HCT116 (cell line): ENCODE measurements at regions not wholly inside any gene's neighbourhood (a gene's known extent, or its start where the extent isn't known, plus 50 kb on each side); places are given as distances from the start of the nearest gene placed in this dataset.

Source experiments
- ATAC-seq: fragments of 200-7000 bp; cut with Tn5 transposase; 2 replicates; pipeline ENCODE4 v1.9.1; 2020; ENCODE audit warnings: mild to moderate bottlenecking, moderate library complexity
- BruUV-seq: library from RNA; stranded (reverse); fragments of 400-500 nt; replicated peaks from 2 replicates; lab custom pipeline; 2021; lab: Mats Ljungman, UMichigan
- CTCF ChIA-PET: fragments of 300-600 bp; sonication (Branson Sonifier 250); formaldehyde crosslinking; loops from one replicate; lab custom pipeline; 2021; ENCODE audit warnings: antibody characterized with exemption; lab: Charles Lee
- POLR2A ChIA-PET: fragments of 300-600, 350-600 bp; sonication (Branson Sonifier 250); formaldehyde crosslinking; loops from one replicate; lab custom pipeline; 2021; ENCODE audit warnings: antibody characterized with exemption; lab: Charles Lee
- RAD21 ChIA-PET, 2 experiments: fragments of 300-600 bp; sonication (Branson Sonifier 250); formaldehyde crosslinking; loops; one replicate each; lab custom pipeline; 2023; ENCODE audit warnings: low total read pairs in 2 of 2; ENCODE audit not compliant: uncharacterized antibody in 2 of 2, unreplicated experiment in 2 of 2, low non-redundant PET in 1 of 2; lab: Charles Lee
- DNase-seq: peaks from one replicate; pipeline ENCODE4 v3.0.0-alpha.2; 2010; ENCODE audit warnings: low read depth, low spot score
- H2AFZ ChIP-seq: fragments of 200-600 bp; shearing (Covaris generic), sonication (generic); 2 replicates; pipeline ENCODE4 v1.6.1; 2017; ENCODE audit warnings: low read depth, mixed run types, mixed read lengths, antibody characterized with exemption, low read length; ENCODE audit not compliant: poor library complexity, severe bottlenecking
- H3K27ac ChIP-seq: 2 replicates; pipeline ENCODE4 v1.5.1; 2012; ENCODE audit warnings: low read depth, low read length
- H3K27me3 ChIP-seq: fragments of 200-600 bp; sonication (generic); 2 replicates; pipeline ENCODE4 v1.6.1; 2016; ENCODE audit warnings: mixed run types, low read length, mixed read lengths; ENCODE audit not compliant: insufficient read depth
- H3K36me3 ChIP-seq, 2 experiments: fragments of 200-500 bp in 1 of 2; fragments of 200-600 bp in 1 of 2; sonication (Bioruptor generic) in 1 of 2; sonication (generic) in 1 of 2; 2 replicates each; pipeline versions ENCODE4 v1.5.1 to v1.6.1; 2014 to 2016; ENCODE audit warnings: low read length in 2 of 2, inconsistent platforms in 1 of 2, mixed read lengths in 1 of 2, mixed run types in 1 of 2; ENCODE audit not compliant: insufficient read depth in 2 of 2, control insufficient read depth in 1 of 2
- H3K4me1 ChIP-seq, 2 experiments: fragments of 200-600 bp in 1 of 2; sonication (generic) in 1 of 2; 2 replicates each; pipeline versions ENCODE4 v1.5.1 to v1.6.1; 2012 to 2017; ENCODE audit warnings: low read length in 2 of 2, inconsistent platforms in 1 of 2, mild to moderate bottlenecking in 1 of 2, mixed read lengths in 1 of 2, mixed run types in 1 of 2, moderate library complexity in 1 of 2; ENCODE audit not compliant: insufficient read depth in 2 of 2, control insufficient read depth in 1 of 2
- H3K4me2 ChIP-seq: fragments of 200-600 bp; sonication (generic); 2 replicates; pipeline ENCODE4 v1.6.1; 2017; ENCODE audit warnings: mixed run types, low read length, mixed read lengths
- H3K4me3 ChIP-seq, 2 experiments: fragments of 200-600 bp in 1 of 2; sonication (generic) in 1 of 2; replicated peaks in 1 of 2; 2 replicates each; pipeline ENCODE4 v1.5.1; 2011 to 2016; ENCODE audit warnings: low read length in 2 of 2, control low read depth in 1 of 2, low read depth in 1 of 2, mild to moderate bottlenecking in 1 of 2, mixed read lengths in 1 of 2, mixed run types in 1 of 2
- H3K79me2 ChIP-seq: fragments of 200-600 bp; sonication (generic); 2 replicates; pipeline ENCODE4 v1.6.1; 2017; ENCODE audit warnings: mild to moderate bottlenecking, mixed run types, low read length, moderate library complexity, mixed read lengths; ENCODE audit not compliant: insufficient read depth
- H3K9ac ChIP-seq: fragments of 200-600 bp; sonication (generic); 2 replicates; pipeline ENCODE4 v1.6.1; 2016; ENCODE audit warnings: low read length, mixed read lengths
- H3K9me2 ChIP-seq: fragments of 200-600 bp; sonication (generic), shearing (Covaris generic); 2 replicates; pipeline ENCODE4 v1.6.1; 2017; ENCODE audit warnings: mixed run types, mild to moderate bottlenecking, moderate library complexity; ENCODE audit not compliant: insufficient read depth
- H3K9me3 ChIP-seq, 2 experiments: fragments of 200-500 bp in 1 of 2; fragments of 200-600 bp in 1 of 2; sonication (Bioruptor generic) in 1 of 2; sonication (generic) in 1 of 2; 2 replicates each; pipeline ENCODE4 v1.6.1; 2014 to 2017; ENCODE audit warnings: low read length in 2 of 2, mixed read lengths in 2 of 2, inconsistent platforms in 1 of 2, low read depth in 1 of 2, mild to moderate bottlenecking in 1 of 2, mixed run types in 1 of 2, moderate library complexity in 1 of 2; ENCODE audit not compliant: control insufficient read depth in 1 of 2, insufficient read depth in 1 of 2
- H4K20me1 ChIP-seq: fragments of 200-600 bp; sonication (generic), shearing (Covaris generic); 2 replicates; pipeline ENCODE4 v1.6.1; 2017; ENCODE audit warnings: mixed run types, mild to moderate bottlenecking, moderate library complexity; ENCODE audit not compliant: insufficient read depth
- CBX3 ChIP-seq: IDR thresholded peaks from 2 replicates; pipeline ENCODE4 v1.6.1; 2012; ENCODE audit warnings: low read depth
- ELF1 ChIP-seq: IDR thresholded peaks from 2 replicates; pipeline ENCODE4 v1.6.1; 2012; ENCODE audit warnings: low read depth, borderline replicate concordance
- EZH2 ChIP-seq: fragments of 200-600 bp; sonication (generic); IDR thresholded peaks from 2 replicates; pipeline ENCODE4 v1.6.1; 2017; ENCODE audit warnings: antibody characterized with exemption, mixed run types
- FOSL1 ChIP-seq: IDR thresholded peaks from 2 replicates; pipeline ENCODE4 v1.6.1; 2012; ENCODE audit warnings: low read depth
- RAD21 ChIP-seq: IDR thresholded peaks from 2 replicates; pipeline ENCODE4 v1.6.1; 2012; ENCODE audit warnings: low read depth, mild to moderate bottlenecking
- ZFX ChIP-seq: fragments of 450-650 bp; IDR thresholded peaks from 2 replicates; pipeline ENCODE4 v1.6.1; 2017
- ZNF274 ChIP-seq: fragments of 200-500 bp; sonication (Bioruptor generic); IDR thresholded peaks from 2 replicates; pipeline ENCODE4 v1.6.1; 2014; ENCODE audit warnings: mild to moderate bottlenecking, low read depth, low read length, inconsistent platforms
- intact Hi-C: fragments of 100-400 bp; cut with micrococcal nuclease; formaldehyde crosslinking; loops from 2 replicates; pipeline ENCODE4 v1.10.0; 2022
- TF ChIP-seq, protein P1 (sequence below): IDR thresholded peaks from 2 replicates; pipeline ENCODE4 v1.6.1; 2011; ENCODE audit warnings: mild to moderate bottlenecking, low read length, moderate library complexity; ENCODE audit not compliant: insufficient replicate concordance; ENCODE audit errors: extremely low read depth
- TF ChIP-seq, protein P2 (sequence below): IDR thresholded peaks from 2 replicates; pipeline ENCODE4 v1.6.1; 2012
- TF ChIP-seq, protein P3 (sequence below): IDR thresholded peaks from 2 replicates; pipeline ENCODE4 v1.6.1; 2012
- TF ChIP-seq, protein P4 (sequence below), 3 experiments: fragments of 200-600 bp in 1 of 3; sonication (generic) in 1 of 3; IDR thresholded peaks in 2 of 3; conservative IDR thresholded peaks in 1 of 3; 2 replicates each; pipeline ENCODE4 v1.5.1; 2012 to 2017; ENCODE audit warnings: low read depth in 2 of 3, low read length in 2 of 3, antibody characterized with exemption in 1 of 3, borderline replicate concordance in 1 of 3, control low read depth in 1 of 3, mild to moderate bottlenecking in 1 of 3, mixed read lengths in 1 of 3, mixed run types in 1 of 3, moderate library complexity in 1 of 3; ENCODE audit not compliant: insufficient read depth in 1 of 3

DNA sequence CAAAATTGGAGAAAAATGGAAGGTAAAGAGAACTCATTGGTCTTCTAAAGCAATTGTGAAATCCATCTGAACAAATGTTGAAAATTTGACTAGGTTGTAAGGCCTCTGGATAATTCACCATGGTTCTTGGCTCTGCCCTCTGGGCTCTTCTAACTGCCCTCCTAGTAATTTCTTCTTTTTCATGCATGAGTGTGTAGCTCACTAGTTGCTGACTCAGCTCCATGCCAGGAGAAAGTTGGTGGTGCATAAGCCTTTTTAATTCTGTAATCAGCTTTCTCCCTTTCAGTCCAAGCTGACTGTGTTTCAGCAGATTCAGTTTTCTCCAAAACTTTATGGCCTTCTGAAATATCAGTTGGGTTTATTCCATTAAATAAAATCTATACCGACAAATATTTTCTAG is 877.8 kb upstream of the ATXN7L3B start:
- ATAC-seq = no peak
- H3K79me2 ChIP-seq = no peaks in the 10 kb centered on the region
- H4K20me1 ChIP-seq = no peaks in the 10 kb centered on the region
- no peak overlapping the region for H3K27ac ChIP-seq
- no peaks in the 10 kb centered on the region for H3K27me3 ChIP-seq
- CTCF ChIA-PET = no interaction called here
- H3K4me1 ChIP-seq = no peaks in the 10 kb centered on the region
- H3K4me3 ChIP-seq = no peak overlapping the region
- TF ChIP-seq RAD21 = no peak
- TF ChIP-seq, all 23 proteins: peak for 0
- Histone ChIP-seq H3K36me3 (no peaks in the 10 kb centered on the region), H3K4me2 (no peak overlapping the region), H3K9me2 (no peaks in the 10 kb centered on the region), H3K9ac (no peak overlapping the region), H3K9me3 (no peaks in the 10 kb centered on the region), H2AFZ (no peak overlapping the region)
- ChIA-PET POLR2A (no interaction called here), RAD21 (no interaction called here)
- intact Hi-C loops = loop anchor here (5.0 kb wide), 1 partner anchor 1313 kb away; no protein-coding TSS in a partner anchor
- no TSS peak for BruUV-seq
- no peak for DNase-seq

DNA sequence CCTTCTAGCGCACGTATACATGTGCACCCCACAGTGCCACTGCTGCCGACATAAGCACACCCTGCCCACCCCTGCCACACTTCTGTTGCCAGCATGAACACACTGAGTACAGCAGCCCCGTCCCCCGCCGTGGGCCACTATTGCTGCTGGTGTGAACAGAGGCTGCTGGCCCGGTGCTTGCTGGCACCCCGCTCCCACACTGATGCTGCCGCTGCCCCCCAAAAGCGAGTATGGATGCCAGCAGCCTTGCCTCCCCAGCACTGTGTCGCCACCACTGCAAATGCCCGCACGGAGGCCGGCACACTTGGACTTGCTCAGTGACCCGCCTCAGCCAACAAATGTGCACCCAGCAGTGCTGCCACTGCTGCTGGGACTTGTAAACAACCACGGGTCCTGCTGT is 872.4 kb upstream of the ATXN7L3B start:
- BruUV-seq = no TSS peak
- Histone ChIP-seq H3K9me2 (no peaks in the 10 kb centered on the region), H3K27ac (no peak overlapping the region), H3K4me3 (no peak overlapping the region), H3K36me3 (no peaks in the 10 kb centered on the region), H3K4me2 (no peak overlapping the region), H4K20me1 (no peaks in the 10 kb centered on the region), H3K9ac (no peak overlapping the region), H3K9me3 (no peaks in the 10 kb centered on the region), H3K79me2 (no peaks in the 10 kb centered on the region), H3K4me1 (no peaks in the 10 kb centered on the region), H2AFZ (no peak overlapping the region), H3K27me3 (no peaks in the 10 kb centered on the region)
- intact Hi-C loops = no loop called here
- DNase-seq (no peak), ATAC-seq (no peak)
- no peak for TF ChIP-seq FOSL1
- TF ChIP-seq EZH2 = no peak
- no peak for TF ChIP-seq ZFX
- TF ChIP-seq ELF1 = no peak
- TF ChIP-seq, protein P1, sequence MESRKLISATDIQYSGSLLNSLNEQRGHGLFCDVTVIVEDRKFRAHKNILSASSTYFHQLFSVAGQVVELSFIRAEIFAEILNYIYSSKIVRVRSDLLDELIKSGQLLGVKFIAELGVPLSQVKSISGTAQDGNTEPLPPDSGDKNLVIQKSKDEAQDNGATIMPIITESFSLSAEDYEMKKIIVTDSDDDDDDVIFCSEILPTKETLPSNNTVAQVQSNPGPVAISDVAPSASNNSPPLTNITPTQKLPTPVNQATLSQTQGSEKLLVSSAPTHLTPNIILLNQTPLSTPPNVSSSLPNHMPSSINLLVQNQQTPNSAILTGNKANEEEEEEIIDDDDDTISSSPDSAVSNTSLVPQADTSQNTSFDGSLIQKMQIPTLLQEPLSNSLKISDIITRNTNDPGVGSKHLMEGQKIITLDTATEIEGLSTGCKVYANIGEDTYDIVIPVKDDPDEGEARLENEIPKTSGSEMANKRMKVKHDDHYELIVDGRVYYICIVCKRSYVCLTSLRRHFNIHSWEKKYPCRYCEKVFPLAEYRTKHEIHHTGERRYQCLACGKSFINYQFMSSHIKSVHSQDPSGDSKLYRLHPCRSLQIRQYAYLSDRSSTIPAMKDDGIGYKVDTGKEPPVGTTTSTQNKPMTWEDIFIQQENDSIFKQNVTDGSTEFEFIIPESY = no peak
- TF ChIP-seq CBX3 = no peak
- no peak for TF ChIP-seq ZNF274
- TF ChIP-seq, protein P2, sequence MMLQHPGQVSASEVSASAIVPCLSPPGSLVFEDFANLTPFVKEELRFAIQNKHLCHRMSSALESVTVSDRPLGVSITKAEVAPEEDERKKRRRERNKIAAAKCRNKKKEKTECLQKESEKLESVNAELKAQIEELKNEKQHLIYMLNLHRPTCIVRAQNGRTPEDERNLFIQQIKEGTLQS = no peak
- TF ChIP-seq, protein P3, sequence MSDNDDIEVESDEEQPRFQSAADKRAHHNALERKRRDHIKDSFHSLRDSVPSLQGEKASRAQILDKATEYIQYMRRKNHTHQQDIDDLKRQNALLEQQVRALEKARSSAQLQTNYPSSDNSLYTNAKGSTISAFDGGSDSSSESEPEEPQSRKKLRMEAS = no peak
- TF ChIP-seq, protein P4, sequence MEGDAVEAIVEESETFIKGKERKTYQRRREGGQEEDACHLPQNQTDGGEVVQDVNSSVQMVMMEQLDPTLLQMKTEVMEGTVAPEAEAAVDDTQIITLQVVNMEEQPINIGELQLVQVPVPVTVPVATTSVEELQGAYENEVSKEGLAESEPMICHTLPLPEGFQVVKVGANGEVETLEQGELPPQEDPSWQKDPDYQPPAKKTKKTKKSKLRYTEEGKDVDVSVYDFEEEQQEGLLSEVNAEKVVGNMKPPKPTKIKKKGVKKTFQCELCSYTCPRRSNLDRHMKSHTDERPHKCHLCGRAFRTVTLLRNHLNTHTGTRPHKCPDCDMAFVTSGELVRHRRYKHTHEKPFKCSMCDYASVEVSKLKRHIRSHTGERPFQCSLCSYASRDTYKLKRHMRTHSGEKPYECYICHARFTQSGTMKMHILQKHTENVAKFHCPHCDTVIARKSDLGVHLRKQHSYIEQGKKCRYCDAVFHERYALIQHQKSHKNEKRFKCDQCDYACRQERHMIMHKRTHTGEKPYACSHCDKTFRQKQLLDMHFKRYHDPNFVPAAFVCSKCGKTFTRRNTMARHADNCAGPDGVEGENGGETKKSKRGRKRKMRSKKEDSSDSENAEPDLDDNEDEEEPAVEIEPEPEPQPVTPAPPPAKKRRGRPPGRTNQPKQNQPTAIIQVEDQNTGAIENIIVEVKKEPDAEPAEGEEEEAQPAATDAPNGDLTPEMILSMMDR (IDR thresholded peaks at IDR 0.05 in 2 of 3, conservative IDR thresholded peaks at IDR 0.05 in 1 of 3; ENCODE audit: borderline replicate concordance in 1 of 3, insufficient read depth in 1 of 3, low read depth in 2 of 3, low read length in 2 of 3) = no peak
- ChIA-PET POLR2A (no interaction called here), RAD21 (no interaction called here), CTCF (no interaction called here)
